Esophagus muscularis mucosa (tissue), 4 donors: ENCODE measurements at regions not wholly inside any gene's neighbourhood (a gene's known extent, or its start where the extent isn't known, plus 50 kb on each side); places are given as distances from the start of the nearest gene placed in this dataset.
"Not testable (repeated sequence)": the region's sequence is repeated elsewhere in the genome, so short reads cannot be mapped to it uniquely, and the experiment has no call there.

ENCODE experiments used
- DNase-seq: peaks from one replicate; pipeline ENCODE4 v3.0.0-alpha.2; 2017; ENCODE audit errors: extremely low spot score
- H3K27ac ChIP-seq, 4 donors: fragments of 200-600 bp; sonication (generic); replicated peaks in 1 of 4; 1 replicate in 3 of 4; 2 replicates in 1 of 4; pipeline ENCODE4 v1.5.1; 2016 to 2019; ENCODE audit warnings: mild to moderate bottlenecking in 1 of 4
- H3K27me3 ChIP-seq, 4 donors: fragments of 200-600 bp; sonication (generic); one replicate each; pipeline versions ENCODE4 v1.5.1 to v1.6.0; 2016 to 2019
- H3K36me3 ChIP-seq, 4 donors: fragments of 200-600 bp; sonication (generic); one replicate each; pipeline ENCODE4 v1.5.1; 2016 to 2019
- H3K4me1 ChIP-seq, 4 donors: fragments of 200-600 bp; sonication (generic); one replicate each; pipeline ENCODE4 v1.5.1; 2016 to 2019
- H3K4me3 ChIP-seq, 4 donors: fragments of 200-600 bp; sonication (generic); 1 replicate in 2 of 4; 2 replicates in 2 of 4; pipeline ENCODE4 v1.5.1; 2016 to 2019; ENCODE audit warnings: mild to moderate bottlenecking in 4 of 4, moderate library complexity in 1 of 4
- H3K9me3 ChIP-seq, 4 donors: fragments of 200-600 bp; sonication (generic); 1 replicate in 3 of 4; 2 replicates in 1 of 4; pipeline ENCODE4 v1.5.1; 2016 to 2019
- CTCF ChIP-seq, 3 experiments: fragments of 200-600 bp in 2 of 3; fragments of 450-650 bp in 1 of 3; sonication (generic) in 2 of 3; IDR thresholded peaks; one replicate each; pipeline ENCODE4 v1.5.1; 2017 to 2019; ENCODE audit warnings: antibody characterized with exemption in 3 of 3, mild to moderate bottlenecking in 2 of 3, moderate library complexity in 1 of 3
- EP300 ChIP-seq: sonication (generic); formaldehyde crosslinking; IDR thresholded peaks from one replicate; pipeline ENCODE4 v1.6.1; 2017; ENCODE audit warnings: antibody characterized with exemption
- POLR2A ChIP-seq: fragments of 450-650 bp; IDR thresholded peaks from one replicate; pipeline ENCODE4 v1.6.1; 2017; ENCODE audit warnings: antibody characterized with exemption, moderate library complexity, mild to moderate bottlenecking, low read depth
- POLR2AphosphoS5 ChIP-seq, 2 donors: sonication (generic); formaldehyde crosslinking; IDR thresholded peaks; one replicate each; pipeline ENCODE4 v1.6.1; 2017; ENCODE audit warnings: antibody characterized with exemption in 2 of 2
- WGBS: methylation state at CpG from one replicate; pipeline ENCODE4 v1.1.5; 2018; 5-methylcytosine and 5-hydroxymethylcytosine counted together
- intact Hi-C: fragments of 100-400 bp; cut with DNase I; formaldehyde crosslinking; loops from one replicate; pipeline ENCODE4 v1.15.1; 2023

GRCh38 chr2:186381573-186381972 lies 104.5 kb upstream of the ZC3H15 start:
- Histone ChIP-seq H3K9me3 (peaks cover 0 to 12% (median 7%) of the 10 kb centered on the region in 4 donors), H3K27ac (no peak overlapping the region), H3K36me3 (no peaks in the 10 kb centered on the region), H3K4me1 (no peaks in the 10 kb centered on the region), H3K27me3 (no peaks in the 10 kb centered on the region), H3K4me3 (no peak overlapping the region)
- DNase-seq: no peak
- 96% methylated on average over 13 of the region's 13 CpGs for WGBS
- TF ChIP-seq EP300 (no peak), POLR2AphosphoS5 (IDR thresholded peaks at IDR 0.05) (no peak), CTCF (IDR thresholded peaks at IDR 0.05) (no peak), POLR2A (no peak)
- intact Hi-C loops: no loop called here

- intact Hi-C loops: no loop called here
- TF ChIP-seq POLR2AphosphoS5 (IDR thresholded peaks at IDR 0.05) (no peak), POLR2A (no peak), CTCF (IDR thresholded peaks at IDR 0.05) (no peak), EP300 (no peak)
- Histone ChIP-seq H3K4me1 (no peaks in the 10 kb centered on the region), H3K9me3 (peaks cover 0 to 12% (median 7%) of the 10 kb centered on the region in 4 donors), H3K4me3 (no peak overlapping the region), H3K36me3 (no peaks in the 10 kb centered on the region), H3K27me3 (no peaks in the 10 kb centered on the region), H3K27ac (no peak overlapping the region)
- WGBS: 91% methylated on average over 1 of the region's 1 CpG
- no peak for DNase-seq
Observed at GRCh38 chr2:186382932-186383331, 103.1 kb upstream of the ZC3H15 start.

- no peak overlapping the region for H3K27ac ChIP-seq
- no peaks in the 10 kb centered on the region for H3K36me3 ChIP-seq
- H3K4me3 ChIP-seq: no peak overlapping the region
- DNase-seq: no peak
- intact Hi-C loops: no loop called here
- no peaks in the 10 kb centered on the region for H3K4me1 ChIP-seq
- no peaks in the 10 kb centered on the region for H3K27me3 ChIP-seq
- no peak for TF ChIP-seq POLR2A
- TF ChIP-seq POLR2AphosphoS5 (IDR thresholded peaks at IDR 0.05): no peak
- TF ChIP-seq EP300: no peak
- no peak for TF ChIP-seq CTCF (IDR thresholded peaks at IDR 0.05)
- H3K9me3 ChIP-seq: peaks cover 0 to 12% (median 7%) of the 10 kb centered on the region in 4 donors
Observed at GRCh38 chr2:186384226-186384625, 101.8 kb upstream of the ZC3H15 start.

- H3K27ac ChIP-seq, H3K4me1 ChIP-seq, H3K27me3 ChIP-seq, DNase-seq, H3K36me3 ChIP-seq, intact Hi-C loops, H3K4me3 ChIP-seq: not testable (repeated sequence)
- H3K9me3 ChIP-seq: peaks cover 0 to 19% (median 12%) of the 10 kb centered on the region in 4 donors
- 94% methylated on average over 3 of the region's 4 CpGs for WGBS
Observed at GRCh38 chr2:186385638-186386201, 100.3 kb upstream of the ZC3H15 start.

- no peaks in the 10 kb centered on the region for H3K27me3 ChIP-seq
- no peaks in the 10 kb centered on the region for H3K36me3 ChIP-seq
- no peak overlapping the region for H3K4me3 ChIP-seq
- intact Hi-C loops: no loop called here
- no peaks in the 10 kb centered on the region for H3K4me1 ChIP-seq
- 65% methylated on average over 4 of the region's 4 CpGs for WGBS
- TF ChIP-seq CTCF (IDR thresholded peaks at IDR 0.05) (no peak), POLR2A (no peak), POLR2AphosphoS5 (IDR thresholded peaks at IDR 0.05) (no peak), EP300 (no peak)
- H3K9me3 ChIP-seq: no peaks in the 10 kb centered on the region
- H3K27ac ChIP-seq: no peak overlapping the region
- DNase-seq: no peak
Observed at GRCh38 chr2:186399082-186399644, 86.9 kb upstream of the ZC3H15 start.
